ENCODE measurements at regions not wholly inside any gene's neighbourhood (a gene's known extent, or its start where the extent isn't known, plus 50 kb on each side); places are given as distances from the start of the nearest gene placed in this dataset.

- Histone ChIP-seq H3K36me3 (ENCODE audit: insufficient read depth, low read length) (no peaks in the 10 kb centered on the region), H3F3A (ENCODE audit: insufficient read depth, low read length, poor library complexity, severe bottlenecking) (no peaks in the 10 kb centered on the region), H3K4me3 (ENCODE audit: low read length) (no peak overlapping the region), H3K27ac (ENCODE audit: low read length) (no peak overlapping the region), H3K9ac (ENCODE audit: low read length) (no peak overlapping the region), H3K4me2 (ENCODE audit: low read length) (no peak overlapping the region), H3K79me2 (replicated peaks; ENCODE audit: insufficient read depth, low read length) (no peaks in the 10 kb centered on the region), H3K9me2 (ENCODE audit: insufficient read depth, low read length) (no peaks in the 10 kb centered on the region), H3K9me3 (ENCODE audit: low read length) (no peaks in the 10 kb centered on the region), H2AFZ (ENCODE audit: low read depth, low read length) (no peak overlapping the region), H4K20me1 (ENCODE audit: insufficient read depth) (no peaks in the 10 kb centered on the region), H3K27me3 (ENCODE audit: insufficient read depth, low read depth, low read length) (no peaks in the 10 kb centered on the region)
- TF ChIP-seq CTCF (IDR thresholded peaks at IDR 0.05; ENCODE audit: poor library complexity, severe bottlenecking) (no peak), SMC3 (conservative IDR thresholded peaks at IDR 0.05; ENCODE audit: poor library complexity) (no peak), EZH2 (IDR thresholded peaks at IDR 0.05; ENCODE audit: borderline replicate concordance, insufficient read depth, low read length, poor library complexity, severe bottlenecking) (no peak), TAF1 (IDR thresholded peaks at IDR 0.05; ENCODE audit: low read depth) (no peak), REST (IDR thresholded peaks at IDR 0.05; ENCODE audit: borderline replicate concordance) (no peak), EP300 (conservative IDR thresholded peaks at IDR 0.05; ENCODE audit: poor library complexity, severe bottlenecking) (no peak), POLR2AphosphoS5 (IDR thresholded peaks at IDR 0.05) (no peak), RAD21 (conservative IDR thresholded peaks at IDR 0.05) (no peak), MXI1 (conservative IDR thresholded peaks at IDR 0.05; ENCODE audit: poor library complexity, severe bottlenecking) (no peak)
Observed at GRCh38 chr4:110359076-110359475, 116.9 kb upstream of the ENPEP start.

GRCh38 chr4:110357521-110357920, 118.4 kb upstream of the ENPEP start:
- Histone ChIP-seq H3K36me3 (ENCODE audit: insufficient read depth, low read length) (no peaks in the 10 kb centered on the region), H3F3A (ENCODE audit: insufficient read depth, low read length, poor library complexity, severe bottlenecking) (no peaks in the 10 kb centered on the region), H3K9ac (ENCODE audit: low read length) (no peak overlapping the region), H3K4me2 (ENCODE audit: low read length) (no peak overlapping the region), H3K27me3 (ENCODE audit: insufficient read depth, low read depth, low read length) (no peaks in the 10 kb centered on the region), H2AFZ (ENCODE audit: low read depth, low read length) (no peak overlapping the region), H3K4me3 (ENCODE audit: low read length) (no peak overlapping the region), H3K27ac (ENCODE audit: low read length) (no peak overlapping the region), H3K9me2 (ENCODE audit: insufficient read depth, low read length) (no peaks in the 10 kb centered on the region), H3K9me3 (ENCODE audit: low read length) (no peaks in the 10 kb centered on the region), H4K20me1 (ENCODE audit: insufficient read depth) (no peaks in the 10 kb centered on the region), H3K79me2 (replicated peaks; ENCODE audit: insufficient read depth, low read length) (no peaks in the 10 kb centered on the region)
- no peak for TF ChIP-seq SMC3 (conservative IDR thresholded peaks at IDR 0.05; ENCODE audit: poor library complexity)
- TF ChIP-seq EP300 (conservative IDR thresholded peaks at IDR 0.05; ENCODE audit: poor library complexity, severe bottlenecking) = no peak
- TF ChIP-seq POLR2AphosphoS5 (IDR thresholded peaks at IDR 0.05) = no peak
- no peak for TF ChIP-seq TAF1 (IDR thresholded peaks at IDR 0.05; ENCODE audit: low read depth)
- TF ChIP-seq EZH2 (IDR thresholded peaks at IDR 0.05; ENCODE audit: borderline replicate concordance, insufficient read depth, low read length, poor library complexity, severe bottlenecking) = no peak
- no peak for TF ChIP-seq RAD21 (conservative IDR thresholded peaks at IDR 0.05)
- TF ChIP-seq CTCF (IDR thresholded peaks at IDR 0.05; ENCODE audit: poor library complexity, severe bottlenecking) = no peak
- no peak for TF ChIP-seq MXI1 (conservative IDR thresholded peaks at IDR 0.05; ENCODE audit: poor library complexity, severe bottlenecking)
- no peak for TF ChIP-seq REST (IDR thresholded peaks at IDR 0.05; ENCODE audit: borderline replicate concordance)

Data from neural cell (in vitro differentiated cells).